T-helper 2 cell treated with Interferon-gamma antibody and Interleukin-4, amounts not matched to agents 5 μg/mL and 100 μg/mL, for 36 hours (primary cell): ENCODE measurements at regions not wholly inside any gene's neighbourhood (a gene's known extent, or its start where the extent isn't known, plus 50 kb on each side); places are given as distances from the start of the nearest gene placed in this dataset.
"Not testable (repeated sequence)": the region's sequence is repeated elsewhere in the genome, so short reads cannot be mapped to it uniquely, and the experiment has no call there.

Experiments
- DNase-seq: peaks from one replicate; pipeline ENCODE4 v3.0.0; 2021; ENCODE audit warnings: low spot score
- H3K27ac Mint-ChIP-seq: one replicate; pipeline ENCODE4 v1.8.0; 2021; ENCODE audit warnings: mild to moderate bottlenecking, mixed read lengths
- H3K27me3 Mint-ChIP-seq: one replicate; pipeline ENCODE4 v1.8.0; 2021; ENCODE audit warnings: low read depth, mixed read lengths
- H3K36me3 Mint-ChIP-seq: one replicate; pipeline ENCODE4 v1.8.0; 2021; ENCODE audit warnings: low read depth, mixed read lengths
- H3K4me1 Mint-ChIP-seq: one replicate; pipeline ENCODE4 v1.8.0; 2021; ENCODE audit warnings: low read depth, mixed read lengths
- H3K4me3 Mint-ChIP-seq: one replicate; pipeline ENCODE4 v1.8.0; 2022; ENCODE audit warnings: mild to moderate bottlenecking, moderate library complexity, mixed read lengths
- H3K9me3 Mint-ChIP-seq: one replicate; pipeline ENCODE4 v1.8.0; 2021; ENCODE audit warnings: mixed read lengths

DNA sequence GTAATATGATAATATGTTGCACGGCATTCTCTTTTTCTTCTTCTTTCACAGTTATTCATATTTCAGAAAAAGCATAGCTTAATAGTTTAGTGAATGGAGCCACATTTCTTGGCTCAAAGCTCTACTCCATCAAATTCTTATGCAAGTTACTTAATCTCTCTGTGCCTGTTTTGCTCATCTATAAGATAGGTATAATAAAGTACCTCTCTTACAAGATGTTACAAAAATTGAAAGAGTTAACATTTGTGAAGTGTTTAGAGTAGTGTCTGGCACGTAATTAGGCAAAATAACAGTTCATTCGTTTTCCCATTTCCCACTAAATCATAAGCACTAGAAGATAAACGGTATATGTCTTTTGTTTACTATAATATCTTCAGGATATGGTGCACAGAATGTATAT lies 1304.4 kb upstream of the EYS start:
- Mint-ChIP-seq H3K4me3 (no peak overlapping the region), H3K27me3 (no peaks in the 10 kb centered on the region), H3K4me1 (no peaks in the 10 kb centered on the region), H3K27ac (no peak overlapping the region), H3K36me3 (no peaks in the 10 kb centered on the region), H3K9me3 (peaks cover 14% of the 10 kb centered on the region)
- no peak for DNase-seq

DNA sequence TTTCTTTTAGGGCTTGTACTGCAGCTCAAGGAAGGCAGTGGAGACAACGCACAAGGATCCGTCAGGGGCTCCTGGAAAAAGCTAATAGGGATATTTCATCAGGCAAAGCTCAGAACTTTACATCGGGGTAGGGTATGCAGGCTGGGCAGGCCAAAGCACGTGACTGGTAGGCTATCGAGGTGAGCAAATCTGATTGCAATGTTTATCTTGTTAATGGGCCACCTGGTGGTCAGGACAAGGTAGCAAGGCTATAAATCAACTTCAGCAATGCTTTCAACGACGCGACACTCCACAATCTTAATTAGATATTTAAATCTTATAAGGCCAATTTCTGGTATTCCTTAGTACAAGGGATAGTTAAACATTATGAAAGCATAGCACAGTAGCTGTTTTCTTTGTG lies 1302.8 kb upstream of the EYS start:
- no peak overlapping the region for H3K27ac Mint-ChIP-seq
- no peaks in the 10 kb centered on the region for H3K4me1 Mint-ChIP-seq
- H3K27me3 Mint-ChIP-seq = no peaks in the 10 kb centered on the region
- H3K9me3 Mint-ChIP-seq = peaks cover 14% of the 10 kb centered on the region
- no peak overlapping the region for H3K4me3 Mint-ChIP-seq
- no peak for DNase-seq
- no peaks in the 10 kb centered on the region for H3K36me3 Mint-ChIP-seq

DNA sequence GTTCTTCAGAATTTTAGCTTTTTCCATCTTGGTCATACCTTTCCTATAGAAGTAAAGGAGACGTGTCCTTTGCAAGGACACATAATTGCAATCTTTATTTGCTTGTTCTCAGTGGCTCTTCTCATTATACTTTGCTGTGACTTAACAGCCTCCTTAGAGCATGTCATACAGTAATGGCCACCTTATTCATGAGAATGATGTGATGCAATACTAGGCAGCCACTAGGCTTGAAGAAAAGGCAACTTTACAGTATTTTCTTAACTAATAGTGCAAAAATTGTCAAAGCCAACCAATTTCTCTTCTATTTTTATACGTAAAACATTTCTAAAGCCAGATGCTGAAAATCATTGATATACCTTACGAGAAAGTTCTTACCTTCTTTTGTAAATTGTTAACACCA lies 1296.8 kb upstream of the EYS start:
- Mint-ChIP-seq H3K27ac (no peak overlapping the region), H3K4me3 (no peak overlapping the region), H3K36me3 (no peaks in the 10 kb centered on the region), H3K4me1 (no peaks in the 10 kb centered on the region), H3K27me3 (no peaks in the 10 kb centered on the region), H3K9me3 (peaks cover 28% of the 10 kb centered on the region)
- DNase-seq = no peak

DNA sequence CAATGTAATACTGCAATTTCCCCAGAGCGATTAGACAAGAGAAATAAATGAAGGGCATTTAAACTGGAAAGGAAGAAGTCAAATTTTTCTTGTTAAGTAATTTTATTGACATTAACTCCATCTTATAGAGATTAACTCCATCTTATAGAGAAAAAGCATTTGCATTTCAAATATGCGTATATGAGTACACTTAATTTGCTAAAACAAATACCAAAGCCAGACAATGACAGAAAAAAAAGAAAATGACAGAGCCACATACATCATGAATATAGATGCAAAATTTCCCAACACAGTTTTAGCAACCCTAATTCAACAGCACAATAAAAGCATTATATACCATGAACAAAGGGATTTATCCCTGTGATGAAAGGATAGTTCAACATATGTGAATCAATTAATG lies 1293.1 kb upstream of the EYS start:
- Mint-ChIP-seq H3K9me3 (peaks cover 36% of the 10 kb centered on the region), H3K4me3 (no peak overlapping the region), H3K27me3 (no peaks in the 10 kb centered on the region), H3K27ac (no peak overlapping the region), H3K4me1 (no peaks in the 10 kb centered on the region), H3K36me3 (no peaks in the 10 kb centered on the region)
- no peak for DNase-seq

DNA sequence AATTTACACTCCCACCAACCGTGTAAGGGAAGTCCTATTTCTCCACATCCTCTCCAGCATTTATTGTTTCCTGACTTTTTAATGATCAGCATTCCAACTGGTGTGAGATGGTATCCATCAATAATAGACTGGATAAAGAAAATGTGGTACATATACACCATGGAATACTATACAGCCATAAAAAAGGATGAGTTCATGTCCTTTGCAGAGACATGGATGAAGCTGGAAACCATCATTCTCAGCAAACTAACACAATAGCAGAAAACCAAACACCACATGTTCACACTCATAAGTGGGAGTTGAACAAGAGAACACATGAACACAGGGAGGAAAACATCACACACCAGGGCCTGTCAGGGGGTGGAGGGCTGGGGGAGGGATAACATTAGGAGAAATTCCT lies 1290.6 kb upstream of the EYS start:
- not testable (repeated sequence) for H3K27ac Mint-ChIP-seq, H3K36me3 Mint-ChIP-seq, H3K4me3 Mint-ChIP-seq, H3K27me3 Mint-ChIP-seq, DNase-seq, H3K4me1 Mint-ChIP-seq
- H3K9me3 Mint-ChIP-seq = peaks cover 32% of the 10 kb centered on the region

DNA sequence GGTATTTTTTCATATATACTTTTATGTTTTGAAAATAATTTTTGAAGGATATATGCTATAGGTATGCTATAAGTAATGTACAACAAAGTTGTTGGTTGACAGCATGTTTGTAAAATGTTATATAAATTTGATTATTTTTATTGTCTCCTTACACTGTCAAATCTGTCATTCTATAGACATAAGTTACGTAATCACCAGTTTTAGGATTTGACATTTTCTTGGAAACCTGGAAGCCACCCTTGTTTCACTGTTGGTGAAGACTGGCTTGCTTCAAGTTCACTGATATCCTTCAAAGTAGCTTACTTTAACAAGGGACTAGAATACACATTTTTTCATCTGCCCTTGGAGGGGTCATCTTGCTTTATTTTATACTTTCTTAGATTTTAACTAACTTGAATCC lies 1288.6 kb upstream of the EYS start:
- DNase-seq = no peak
- Mint-ChIP-seq H3K36me3 (no peaks in the 10 kb centered on the region), H3K9me3 (peaks cover 35% of the 10 kb centered on the region), H3K4me3 (no peak overlapping the region), H3K27ac (no peak overlapping the region), H3K4me1 (no peaks in the 10 kb centered on the region), H3K27me3 (no peaks in the 10 kb centered on the region)

DNA sequence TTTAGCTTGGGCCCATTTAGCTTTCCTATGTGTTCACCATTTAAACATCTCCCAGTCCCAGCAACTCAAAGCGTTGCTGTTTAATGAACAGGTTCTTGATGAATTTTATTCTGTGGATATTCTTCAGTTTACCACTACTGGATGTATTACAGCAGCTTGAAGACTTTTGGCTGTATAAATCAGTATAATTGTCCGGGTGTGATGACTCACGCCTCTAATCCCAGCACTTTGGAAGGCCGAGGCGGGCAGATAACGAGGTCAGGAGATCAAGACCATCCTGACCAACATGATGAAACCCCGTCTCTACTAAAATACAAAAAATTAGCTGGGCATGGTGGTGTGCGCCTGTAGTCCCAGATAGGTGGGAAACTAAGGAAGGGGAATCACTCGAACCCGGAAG lies 1286.7 kb upstream of the EYS start:
- not testable (repeated sequence) for H3K27me3 Mint-ChIP-seq, H3K4me3 Mint-ChIP-seq, DNase-seq, H3K4me1 Mint-ChIP-seq, H3K36me3 Mint-ChIP-seq, H3K27ac Mint-ChIP-seq
- H3K9me3 Mint-ChIP-seq = peaks cover 40% of the 10 kb centered on the region

DNA sequence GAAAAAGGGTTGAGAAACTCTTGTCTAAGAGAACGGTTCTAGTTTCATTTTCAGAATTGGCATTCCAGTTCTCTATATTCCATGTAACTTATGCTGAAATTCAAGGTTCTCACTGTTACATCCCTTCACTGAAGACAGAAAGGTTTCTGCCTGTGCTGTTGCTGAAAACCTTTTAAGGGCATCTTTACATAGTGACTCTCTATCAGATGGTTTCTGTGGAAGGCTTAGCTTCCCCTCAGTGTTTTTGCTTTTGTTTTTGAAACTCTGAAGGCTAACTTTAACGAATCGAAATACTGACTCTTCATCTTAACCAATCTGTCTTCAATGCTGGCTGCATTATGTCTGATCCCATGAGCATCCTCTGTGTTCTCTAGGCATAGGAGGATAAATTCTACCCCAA lies 1286.2 kb upstream of the EYS start:
- Mint-ChIP-seq H3K36me3 (no peaks in the 10 kb centered on the region), H3K4me3 (no peak overlapping the region), H3K27me3 (no peaks in the 10 kb centered on the region), H3K27ac (no peak overlapping the region), H3K4me1 (no peaks in the 10 kb centered on the region), H3K9me3 (peaks cover 40% of the 10 kb centered on the region)
- DNase-seq = no peak

DNA sequence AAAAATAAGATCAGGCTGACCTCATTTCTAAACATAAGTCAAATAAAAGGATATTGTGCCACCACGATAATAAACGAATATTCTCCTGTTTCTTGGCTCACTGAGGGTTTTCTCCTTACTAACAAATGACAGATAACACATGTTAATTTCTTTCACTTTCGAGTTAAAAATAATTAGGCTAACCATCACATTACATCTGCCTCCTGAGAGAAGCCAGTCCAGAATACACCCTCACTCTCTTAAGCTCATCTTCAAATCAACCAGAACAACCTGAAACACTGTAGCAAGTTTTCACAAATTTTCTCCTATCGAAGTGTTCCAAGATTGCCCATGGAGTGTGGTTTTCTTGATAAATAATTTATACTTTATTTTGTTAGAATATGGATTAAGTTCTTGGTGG lies 1285.6 kb upstream of the EYS start:
- Mint-ChIP-seq H3K4me3 (no peak overlapping the region), H3K9me3 (peaks cover 41% of the 10 kb centered on the region), H3K36me3 (no peaks in the 10 kb centered on the region), H3K4me1 (no peaks in the 10 kb centered on the region), H3K27me3 (no peaks in the 10 kb centered on the region), H3K27ac (no peak overlapping the region)
- DNase-seq = no peak

DNA sequence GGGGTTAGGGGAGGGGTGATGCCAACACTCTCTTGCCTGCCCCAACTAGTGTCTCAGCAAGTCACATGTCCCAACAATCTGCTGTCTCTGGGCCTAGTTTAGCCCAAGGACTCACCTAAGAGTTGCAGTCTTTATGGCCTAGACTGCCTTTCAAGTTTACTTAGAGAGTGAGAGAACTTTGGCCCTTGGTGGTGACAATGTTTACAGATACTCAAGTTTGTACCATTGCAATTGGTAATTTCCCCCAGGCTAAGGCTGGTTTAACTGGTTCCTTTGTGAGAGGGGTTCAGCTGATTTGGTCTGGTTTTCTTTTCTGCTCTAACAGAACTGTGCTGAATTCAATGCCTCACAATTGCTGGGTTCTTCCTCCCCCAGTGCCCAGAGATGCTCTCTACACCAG lies 1279.9 kb upstream of the EYS start:
- H3K4me1 Mint-ChIP-seq = no peaks in the 10 kb centered on the region
- DNase-seq = no peak
- no peak overlapping the region for H3K27ac Mint-ChIP-seq
- H3K27me3 Mint-ChIP-seq = no peaks in the 10 kb centered on the region
- H3K36me3 Mint-ChIP-seq = no peaks in the 10 kb centered on the region
- no peak overlapping the region for H3K4me3 Mint-ChIP-seq
- H3K9me3 Mint-ChIP-seq = peaks cover 53% of the 10 kb centered on the region

DNA sequence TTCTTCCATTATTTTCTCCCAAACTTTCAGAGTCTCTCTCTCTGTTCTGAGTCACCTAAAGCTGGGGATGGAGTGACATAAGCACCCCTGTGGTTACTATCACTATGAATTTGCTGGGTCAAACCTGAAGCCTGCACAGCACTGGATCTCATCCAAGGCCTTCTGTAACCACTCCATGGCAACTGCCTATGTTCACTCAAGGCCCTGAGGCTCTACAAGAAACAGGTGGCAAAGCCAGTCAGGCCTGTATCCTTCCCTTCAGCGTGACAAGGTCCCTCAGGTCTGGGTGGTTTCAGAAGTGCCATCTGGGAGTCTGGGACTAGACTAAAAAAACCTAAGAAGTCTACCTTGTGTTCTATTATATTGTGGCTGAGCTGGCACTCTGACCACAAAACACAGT lies 1278.8 kb upstream of the EYS start:
- Mint-ChIP-seq H3K4me3 (no peak overlapping the region), H3K4me1 (no peaks in the 10 kb centered on the region), H3K27ac (no peak overlapping the region), H3K36me3 (no peaks in the 10 kb centered on the region), H3K9me3 (peaks cover 51% of the 10 kb centered on the region), H3K27me3 (no peaks in the 10 kb centered on the region)
- DNase-seq = no peak

DNA sequence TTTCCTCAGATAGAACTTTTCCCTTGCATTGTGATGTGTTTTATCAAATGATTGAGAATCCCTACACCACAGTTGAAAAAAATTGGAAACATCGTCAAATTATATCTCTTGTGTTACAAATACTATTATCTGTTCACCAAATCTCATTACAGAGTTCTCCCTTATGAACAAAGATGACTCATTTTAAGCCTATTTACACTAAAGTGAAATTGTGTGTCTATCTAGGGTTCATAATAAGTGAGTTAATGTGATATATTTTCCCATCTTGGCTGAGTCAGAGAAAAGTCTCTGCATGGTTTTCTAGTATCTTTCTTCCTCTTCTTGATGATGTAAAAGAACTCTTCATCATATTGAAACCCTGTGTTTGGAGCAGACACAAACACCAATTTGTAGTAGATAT lies 1263.3 kb upstream of the EYS start:
- Mint-ChIP-seq H3K27me3 (no peaks in the 10 kb centered on the region), H3K9me3 (peaks cover 16% of the 10 kb centered on the region), H3K27ac (no peak overlapping the region), H3K4me3 (no peak overlapping the region), H3K36me3 (no peaks in the 10 kb centered on the region), H3K4me1 (no peaks in the 10 kb centered on the region)
- DNase-seq = no peak

DNA sequence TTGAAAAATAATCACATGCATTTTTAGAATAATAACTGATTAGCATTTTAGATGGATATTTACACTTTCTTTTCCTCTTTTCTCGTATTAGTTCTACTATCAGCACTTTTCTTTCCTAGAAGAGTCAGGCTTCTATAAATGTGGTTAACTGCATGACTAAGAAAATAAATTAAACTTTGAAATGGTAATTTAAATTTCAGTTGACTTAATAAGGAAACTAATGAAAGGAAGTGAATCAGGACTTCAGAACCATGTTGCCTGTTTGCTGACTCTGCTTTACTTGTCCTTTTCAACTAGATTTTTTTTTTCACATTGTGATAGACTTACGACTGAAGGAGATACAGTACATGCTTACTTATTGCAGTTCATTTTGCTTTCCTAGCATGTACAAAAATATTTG lies 1258.2 kb upstream of the EYS start:
- Mint-ChIP-seq H3K27me3 (no peaks in the 10 kb centered on the region), H3K4me1 (no peaks in the 10 kb centered on the region), H3K36me3 (no peaks in the 10 kb centered on the region), H3K9me3 (peaks cover 33% of the 10 kb centered on the region), H3K4me3 (no peak overlapping the region), H3K27ac (no peak overlapping the region)
- DNase-seq = no peak

DNA sequence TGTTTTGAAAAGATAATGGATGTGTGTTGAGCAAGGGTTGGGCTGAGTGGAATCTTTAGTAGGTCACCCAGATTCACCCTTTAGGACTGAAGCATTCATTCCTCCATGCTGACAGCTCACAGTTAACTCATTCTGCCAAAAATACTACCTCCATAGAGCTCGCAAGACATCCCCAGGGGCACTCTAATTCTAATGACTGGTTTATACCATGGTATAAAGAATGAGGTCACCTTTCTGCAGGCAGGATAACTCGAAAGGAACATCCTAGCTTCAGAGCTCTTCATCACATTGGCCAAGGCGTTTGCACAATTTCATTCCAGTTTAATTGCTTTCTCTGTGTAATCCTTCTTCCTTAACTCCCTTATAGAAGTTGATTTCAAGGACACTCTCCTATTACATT lies 1257.2 kb upstream of the EYS start:
- no peak overlapping the region for H3K27ac Mint-ChIP-seq
- no peak overlapping the region for H3K4me3 Mint-ChIP-seq
- no peaks in the 10 kb centered on the region for H3K4me1 Mint-ChIP-seq
- no peak for DNase-seq
- H3K9me3 Mint-ChIP-seq = peaks cover 33% of the 10 kb centered on the region
- H3K27me3 Mint-ChIP-seq = no peaks in the 10 kb centered on the region
- H3K36me3 Mint-ChIP-seq = no peaks in the 10 kb centered on the region

DNA sequence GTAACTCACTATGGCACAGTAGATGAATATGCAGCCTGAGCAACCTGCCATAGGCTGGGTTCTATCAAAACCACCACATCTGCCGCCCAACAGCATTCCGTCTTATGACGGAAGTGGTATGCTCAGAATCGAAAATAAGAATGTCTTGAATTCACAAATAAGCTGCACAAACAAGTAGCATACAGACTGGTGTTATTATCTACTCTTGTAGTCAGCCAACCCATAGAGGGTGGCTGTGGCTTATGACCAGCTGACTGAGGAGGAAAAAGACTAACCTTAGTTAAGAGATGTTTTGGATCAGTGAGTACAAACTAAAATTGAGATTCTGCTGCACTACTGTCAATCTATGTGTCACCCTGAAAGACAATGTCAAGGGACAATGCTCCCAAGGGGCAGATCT lies 1255.1 kb upstream of the EYS start:
- Mint-ChIP-seq H3K27ac (no peak overlapping the region), H3K9me3 (peaks cover 33% of the 10 kb centered on the region), H3K4me3 (no peak overlapping the region), H3K4me1 (no peaks in the 10 kb centered on the region), H3K36me3 (no peaks in the 10 kb centered on the region), H3K27me3 (no peaks in the 10 kb centered on the region)
- DNase-seq = no peak

DNA sequence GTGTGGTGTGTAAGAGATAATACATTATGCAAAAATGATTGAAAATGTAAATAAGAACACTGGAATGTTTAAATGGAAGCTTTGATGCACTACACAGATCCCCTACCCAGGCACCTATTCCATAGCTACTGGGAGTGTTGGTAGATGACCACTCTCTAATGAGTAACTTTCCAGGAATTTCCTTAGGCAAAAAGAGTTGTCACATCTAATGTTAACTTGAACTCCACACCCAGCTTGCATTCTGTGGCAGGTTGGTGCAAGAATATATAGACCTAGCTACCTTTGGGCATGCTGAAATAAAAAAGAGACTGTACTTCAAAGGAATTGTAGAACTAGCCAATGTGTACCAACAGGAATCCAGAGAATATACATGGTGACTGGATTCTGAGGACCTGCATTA lies 1254.2 kb upstream of the EYS start:
- no peak overlapping the region for H3K27ac Mint-ChIP-seq
- H3K36me3 Mint-ChIP-seq = no peaks in the 10 kb centered on the region
- H3K4me3 Mint-ChIP-seq = no peak overlapping the region

More for the DNA sequence above, 1254.2 kb upstream of the EYS start:
- Mint-ChIP-seq H3K4me1 (no peaks in the 10 kb centered on the region), H3K9me3 (peaks cover 28% of the 10 kb centered on the region), H3K27me3 (no peaks in the 10 kb centered on the region)
- no peak for DNase-seq
